Activated naive CD4-positive, alpha-beta T cell treated with anti-CD3 and anti-CD28 coated beads, Interleukin-2, amount 50 U/mL, for 72 hours (primary cell): ENCODE measurements at regions not wholly inside any gene's neighbourhood (a gene's known extent, or its start where the extent isn't known, plus 50 kb on each side); places are given as distances from the start of the nearest gene placed in this dataset.

Experiments used
- ATAC-seq, 2 donors: fragments of 150-1000 bp; cut with Tn5 transposase; 2 replicates each; pipeline ENCODE4 v1.10.0; 2021; ENCODE audit warnings: mild to moderate bottlenecking in 2 of 2, moderate library complexity in 2 of 2
- DNase-seq, 2 donors: peaks; one replicate each; pipeline ENCODE4 v3.0.0; 2021 to 2022; ENCODE audit warnings: low spot score in 2 of 2
- H3K27ac Mint-ChIP-seq, 2 donors: one replicate each; pipeline ENCODE4 v1.8.0; 2022; ENCODE audit warnings: mild to moderate bottlenecking in 2 of 2, mixed read lengths in 2 of 2
- H3K36me3 Mint-ChIP-seq, 2 donors: one replicate each; pipeline ENCODE4 v1.8.0; 2022; ENCODE audit warnings: mixed read lengths in 2 of 2
- H3K9me3 Mint-ChIP-seq, 2 donors: one replicate each; pipeline ENCODE4 v1.8.0; 2022; ENCODE audit warnings: mixed read lengths in 2 of 2

DNA sequence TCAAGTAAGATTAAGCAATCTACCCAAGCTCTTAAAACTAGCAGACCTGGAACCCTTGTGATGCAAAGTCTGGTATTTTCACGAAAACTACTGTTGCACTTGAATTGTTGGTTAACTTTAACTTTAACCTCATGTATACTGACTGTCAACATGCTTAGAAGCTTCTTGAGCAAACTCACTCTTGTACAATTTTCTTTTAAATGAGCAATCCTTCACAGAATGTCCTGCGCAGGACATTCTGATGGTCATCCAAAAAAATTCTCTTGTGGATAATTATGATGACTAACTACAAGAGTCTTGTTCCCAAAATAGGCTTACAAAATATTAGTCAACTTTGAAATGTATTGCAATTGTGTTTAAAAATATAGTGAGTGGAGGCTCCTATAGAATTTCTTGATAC lies 54.0 kb upstream of the PDE3A start:
- H3K27ac Mint-ChIP-seq: no peak overlapping the region
- DNase-seq: no peak
- ATAC-seq: no peak
- H3K9me3 Mint-ChIP-seq: peaks cover 5 to 6% of the 10 kb centered on the region in 2 donors
- peaks cover 0 to 1% of the 10 kb centered on the region in 2 donors for H3K36me3 Mint-ChIP-seq

DNA sequence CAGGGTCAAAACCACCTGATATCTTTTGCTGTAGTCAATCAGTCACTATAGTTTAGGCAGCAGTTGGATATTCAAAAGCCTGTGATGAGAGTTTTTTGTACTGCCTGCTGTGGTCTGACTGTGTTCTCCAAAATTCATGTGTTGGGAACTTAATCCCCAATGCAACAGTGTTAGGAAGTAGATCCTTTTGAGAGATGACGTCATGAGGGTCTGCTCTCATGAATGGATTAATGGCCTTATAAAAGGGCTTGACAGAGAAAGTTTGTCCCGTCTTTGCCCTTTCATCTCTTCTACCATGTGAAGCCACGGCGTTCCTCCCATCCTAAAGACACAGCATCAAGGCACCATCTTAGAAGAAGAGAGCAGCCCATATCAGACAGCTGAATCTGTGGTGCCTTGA lies 50.8 kb upstream of the PDE3A start:
- no peak overlapping the region for H3K27ac Mint-ChIP-seq
- DNase-seq: no peak
- ATAC-seq: no peak
- no peaks in the 10 kb centered on the region for H3K9me3 Mint-ChIP-seq
- H3K36me3 Mint-ChIP-seq: no peaks in the 10 kb centered on the region
